GM06990 (cell line): ENCODE measurements at regions not wholly inside any gene's neighbourhood (a gene's known extent, or its start where the extent isn't known, plus 50 kb on each side); places are given as distances from the start of the nearest gene placed in this dataset.
"Not testable (repeated sequence)": the region's sequence is repeated elsewhere in the genome, so short reads cannot be mapped to it uniquely, and the experiment has no call there.

Experiments
- DNase-seq: peaks from one replicate; pipeline ENCODE4 v3.0.0-alpha.2; 2011; ENCODE audit not compliant: insufficient read length; ENCODE audit errors: extremely low read depth
- H3K27me3 ChIP-seq: replicated peaks from 2 replicates; pipeline ENCODE4 v1.6.0; 2011; ENCODE audit warnings: low read length; ENCODE audit not compliant: control insufficient read depth, insufficient read depth
- H3K36me3 ChIP-seq: 2 replicates; pipeline ENCODE4 v1.5.1; 2011; ENCODE audit warnings: low read length; ENCODE audit not compliant: control insufficient read depth, insufficient read depth
- H3K4me3 ChIP-seq: replicated peaks from 2 replicates; pipeline ENCODE4 v1.5.1; 2011; ENCODE audit warnings: low read depth, mild to moderate bottlenecking, control low read depth, low read length
- CTCF ChIP-seq: IDR thresholded peaks from 2 replicates; pipeline ENCODE4 v1.5.1; 2011; ENCODE audit warnings: low read length, control low read depth, mild to moderate bottlenecking, inconsistent platforms; ENCODE audit not compliant: insufficient read depth, poor library complexity, severe bottlenecking

- no peaks in the 10 kb centered on the region for H3K36me3 ChIP-seq
- no peak for TF ChIP-seq CTCF
- no peak overlapping the region for H3K4me3 ChIP-seq
- no peaks in the 10 kb centered on the region; the same call in 1 of the 2 replicates for H3K27me3 ChIP-seq
- DNase-seq, result no peak
Observed at GRCh38 chr20:47847884-47848485, 62.7 kb upstream of the SULF2 start.

GRCh38 chr20:47847220-47847619 is 61.9 kb upstream of the SULF2 start:
- H3K36me3 ChIP-seq, DNase-seq, H3K4me3 ChIP-seq: not testable (repeated sequence)

GRCh38 chr20:47846651-47847050 is 61.4 kb upstream of the SULF2 start:
- H3K36me3 ChIP-seq, result not testable (repeated sequence)

More at GRCh38 chr20:47847220-47847619, 61.9 kb upstream of the SULF2 start:
- H3K27me3 ChIP-seq, result not testable (repeated sequence)

GRCh38 chr20:47845382-47845977 is 60.2 kb upstream of the SULF2 start:
- not testable (repeated sequence) for H3K27me3 ChIP-seq, DNase-seq, H3K36me3 ChIP-seq, H3K4me3 ChIP-seq

More at GRCh38 chr20:47846651-47847050, 61.4 kb upstream of the SULF2 start:
- DNase-seq, H3K4me3 ChIP-seq, H3K27me3 ChIP-seq: not testable (repeated sequence)

GRCh38 chr20:47844568-47844906 is 59.3 kb upstream of the SULF2 start:
- not testable (repeated sequence) for H3K36me3 ChIP-seq, DNase-seq, H3K4me3 ChIP-seq, H3K27me3 ChIP-seq

- no peak for DNase-seq
- no peak for TF ChIP-seq CTCF
- Histone ChIP-seq H3K4me3 (no peak overlapping the region), H3K27me3 (no peaks in the 10 kb centered on the region; the same call in 1 of the 2 replicates), H3K36me3 (no peaks in the 10 kb centered on the region)
Observed at GRCh38 chr20:47843886-47844567, 58.7 kb upstream of the SULF2 start.

- H3K27me3 ChIP-seq, H3K4me3 ChIP-seq, H3K36me3 ChIP-seq, DNase-seq: not testable (repeated sequence)
Observed at GRCh38 chr20:47842950-47843349, 57.7 kb upstream of the SULF2 start.

- not testable (repeated sequence) for H3K36me3 ChIP-seq, DNase-seq, H3K27me3 ChIP-seq, H3K4me3 ChIP-seq
Observed at GRCh38 chr20:47842004-47842403, 56.7 kb upstream of the SULF2 start.

- H3K4me3 ChIP-seq, H3K36me3 ChIP-seq, H3K27me3 ChIP-seq, DNase-seq: not testable (repeated sequence)
Observed at GRCh38 chr20:47836256-47836817, 51.1 kb upstream of the SULF2 start.
